ENCODE measurements at regions not wholly inside any gene's neighbourhood (a gene's known extent, or its start where the extent isn't known, plus 50 kb on each side); places are given as distances from the start of the nearest gene placed in this dataset.

DNA sequence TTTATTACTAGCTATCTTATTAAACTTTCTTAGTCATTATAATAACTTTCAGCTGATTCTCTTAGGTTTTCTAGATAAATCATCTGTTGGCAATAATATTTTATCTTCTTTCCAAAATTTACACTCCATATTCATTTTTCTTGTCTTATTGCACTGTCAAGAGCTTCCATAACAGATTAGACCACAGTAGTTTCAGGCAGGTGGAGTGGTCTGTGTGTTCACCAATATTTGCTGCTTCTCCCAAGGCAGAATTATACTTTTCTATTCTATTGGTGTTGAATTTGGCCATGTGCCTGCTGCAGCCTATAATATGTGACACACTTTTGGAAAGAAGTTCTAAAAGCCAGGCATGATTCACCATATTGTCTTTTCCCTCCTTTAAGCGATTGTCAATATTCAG is 422.8 kb downstream of the GATA3 start:
- DNase-seq (ENCODE audit: low spot score) = no peak
- H3K9me3 ChIP-seq = peaks cover 0 to 12% of the 10 kb centered on the region in 2 donors
- H3K4me1 ChIP-seq = no peaks in the 10 kb centered on the region
- H3K4me3 ChIP-seq = no peak overlapping the region
- no peak overlapping the region for H3K27ac ChIP-seq
- H3K27me3 ChIP-seq = no peaks in the 10 kb centered on the region
- H3K36me3 ChIP-seq = no peaks in the 10 kb centered on the region
- TF ChIP-seq CTCF (IDR thresholded peaks at IDR 0.05) = no peak

GRCh38 chr10:8481718-8482504 is 427.4 kb downstream of the GATA3 start:
- no peak for TF ChIP-seq CTCF (IDR thresholded peaks at IDR 0.05)
- no peak overlapping the region for H3K27ac ChIP-seq
- H3K9me3 ChIP-seq = peaks cover 0 to 8% of the 10 kb centered on the region in 2 donors
- H3K36me3 ChIP-seq = no peaks in the 10 kb centered on the region
- H3K4me1 ChIP-seq = no peaks in the 10 kb centered on the region
- H3K4me3 ChIP-seq = no peak overlapping the region
- no peaks in the 10 kb centered on the region for H3K27me3 ChIP-seq
- DNase-seq (ENCODE audit: low spot score) = no peak

DNA sequence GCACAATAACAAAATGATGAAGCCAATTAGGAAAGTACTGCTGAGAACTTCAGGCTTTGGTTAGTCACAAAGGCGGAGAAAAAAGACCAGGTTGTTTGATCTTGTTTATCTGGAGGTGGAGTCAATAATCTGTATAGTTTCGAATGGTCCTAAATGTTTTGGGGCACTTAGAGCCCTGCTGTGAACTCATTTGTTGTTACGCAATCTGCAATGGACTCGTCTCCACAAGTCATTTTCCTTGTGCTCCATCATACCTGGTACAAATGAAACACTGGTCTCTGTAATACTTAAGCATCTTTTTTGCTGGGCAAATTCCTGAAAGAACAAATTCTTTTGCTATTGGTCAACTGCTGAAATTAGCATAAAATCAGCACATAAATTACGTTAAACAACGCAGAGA is 430.5 kb downstream of the GATA3 start:
- H3K27ac ChIP-seq = no peak overlapping the region
- no peaks in the 10 kb centered on the region for H3K4me1 ChIP-seq

GRCh38 chr10:8487346-8487745 is 432.9 kb downstream of the GATA3 start:
- H3K4me1 ChIP-seq = no peaks in the 10 kb centered on the region
- no peak for TF ChIP-seq CTCF (IDR thresholded peaks at IDR 0.05)

More for the DNA sequence above, 430.5 kb downstream of the GATA3 start:
- no peaks in the 10 kb centered on the region for H3K27me3 ChIP-seq
- H3K9me3 ChIP-seq = no peaks in the 10 kb centered on the region
- no peak for DNase-seq (ENCODE audit: low spot score)
- H3K4me3 ChIP-seq = no peak overlapping the region
- no peak for TF ChIP-seq CTCF (IDR thresholded peaks at IDR 0.05)
- no peaks in the 10 kb centered on the region for H3K36me3 ChIP-seq

GRCh38 chr10:8489232-8489631 is 434.7 kb downstream of the GATA3 start:
- Histone ChIP-seq H3K27ac (no peak overlapping the region), H3K4me3 (no peak overlapping the region), H3K36me3 (no peaks in the 10 kb centered on the region), H3K27me3 (no peaks in the 10 kb centered on the region), H3K4me1 (no peaks in the 10 kb centered on the region), H3K9me3 (no peaks in the 10 kb centered on the region)
- DNase-seq (ENCODE audit: low spot score) = no peak
- TF ChIP-seq CTCF (IDR thresholded peaks at IDR 0.05) = no peak

More at GRCh38 chr10:8487346-8487745, 432.9 kb downstream of the GATA3 start:
- no peak for DNase-seq (ENCODE audit: low spot score)
- Histone ChIP-seq H3K4me3 (no peak overlapping the region), H3K27me3 (no peaks in the 10 kb centered on the region), H3K36me3 (no peaks in the 10 kb centered on the region), H3K9me3 (no peaks in the 10 kb centered on the region), H3K27ac (no peak overlapping the region)

DNA sequence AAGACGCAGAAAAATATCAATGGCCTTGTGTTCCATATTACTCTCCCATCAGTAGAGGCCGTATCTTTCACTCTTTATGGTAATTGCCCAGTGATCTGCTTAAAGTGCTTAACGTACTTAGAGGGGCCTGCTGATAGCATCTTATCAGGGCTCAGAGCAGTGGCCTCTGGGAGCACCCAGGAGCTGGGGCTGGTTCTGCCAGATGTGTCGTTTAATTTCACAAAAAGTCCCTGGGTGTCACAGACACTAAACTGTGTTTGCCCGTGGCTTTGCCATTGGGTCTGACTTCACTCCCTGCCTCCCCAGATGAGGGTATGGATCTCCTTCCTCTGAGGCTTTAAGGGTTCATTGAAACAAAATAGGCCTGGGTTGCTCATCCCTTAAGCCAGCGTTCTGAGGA is 435.3 kb downstream of the GATA3 start:
- Histone ChIP-seq H3K4me3 (no peak overlapping the region), H3K27ac (no peak overlapping the region), H3K27me3 (no peaks in the 10 kb centered on the region), H3K4me1 (no peaks in the 10 kb centered on the region), H3K9me3 (no peaks in the 10 kb centered on the region), H3K36me3 (no peaks in the 10 kb centered on the region)
- no peak for TF ChIP-seq CTCF (IDR thresholded peaks at IDR 0.05)
- DNase-seq (ENCODE audit: low spot score) = no peak

Measured in right atrium auricular region (tissue), 2 donors.